ENCODE measurements at regions not wholly inside any gene's neighbourhood (a gene's known extent, or its start where the extent isn't known, plus 50 kb on each side); places are given as distances from the start of the nearest gene placed in this dataset.

- TF ChIP-seq JUND (IDR thresholded peaks at IDR 0.05) (no peak), FOXJ3 (CRISPR knock-in tag; IDR thresholded peaks at IDR 0.05) (no peak), NFIC (IDR thresholded peaks at IDR 0.05; ENCODE audit: borderline replicate concordance) (no peak), POLR2AphosphoS5 (IDR thresholded peaks at IDR 0.05; ENCODE audit: low read depth, low read length) (no peak), ELF1 (IDR thresholded peaks at IDR 0.05) (no peak), REST (IDR thresholded peaks at IDR 0.05; ENCODE audit: low read depth, low read length) (no peak), PBX3 (IDR thresholded peaks at IDR 0.05) (no peak), EZH2phosphoT487 (IDR thresholded peaks at IDR 0.05; ENCODE audit: borderline replicate concordance, low read depth) (no peak)
- TF ChIP-seq, protein P1, sequence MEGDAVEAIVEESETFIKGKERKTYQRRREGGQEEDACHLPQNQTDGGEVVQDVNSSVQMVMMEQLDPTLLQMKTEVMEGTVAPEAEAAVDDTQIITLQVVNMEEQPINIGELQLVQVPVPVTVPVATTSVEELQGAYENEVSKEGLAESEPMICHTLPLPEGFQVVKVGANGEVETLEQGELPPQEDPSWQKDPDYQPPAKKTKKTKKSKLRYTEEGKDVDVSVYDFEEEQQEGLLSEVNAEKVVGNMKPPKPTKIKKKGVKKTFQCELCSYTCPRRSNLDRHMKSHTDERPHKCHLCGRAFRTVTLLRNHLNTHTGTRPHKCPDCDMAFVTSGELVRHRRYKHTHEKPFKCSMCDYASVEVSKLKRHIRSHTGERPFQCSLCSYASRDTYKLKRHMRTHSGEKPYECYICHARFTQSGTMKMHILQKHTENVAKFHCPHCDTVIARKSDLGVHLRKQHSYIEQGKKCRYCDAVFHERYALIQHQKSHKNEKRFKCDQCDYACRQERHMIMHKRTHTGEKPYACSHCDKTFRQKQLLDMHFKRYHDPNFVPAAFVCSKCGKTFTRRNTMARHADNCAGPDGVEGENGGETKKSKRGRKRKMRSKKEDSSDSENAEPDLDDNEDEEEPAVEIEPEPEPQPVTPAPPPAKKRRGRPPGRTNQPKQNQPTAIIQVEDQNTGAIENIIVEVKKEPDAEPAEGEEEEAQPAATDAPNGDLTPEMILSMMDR (IDR thresholded peaks at IDR 0.05): no peak
Measured at GRCh38 chr7:22571766-22572165, 71.8 kb upstream of the STEAP1B start.

Measured in SK-N-SH (cell line).